H9 (cell line): ENCODE measurements at regions not wholly inside any gene's neighbourhood (a gene's known extent, or its start where the extent isn't known, plus 50 kb on each side); places are given as distances from the start of the nearest gene placed in this dataset.

ENCODE experiments used
- DNase-seq: peaks from one replicate; pipeline ENCODE4 v3.0.0-alpha.2; 2017
- H2AFZ ChIP-seq: one replicate; pipeline ENCODE4 v1.6.1; 2013; ENCODE audit warnings: mild to moderate bottlenecking, low read length, control low read depth, moderate library complexity
- H2AK5ac ChIP-seq: 2 replicates; pipeline ENCODE4 v1.6.1; 2013; ENCODE audit warnings: low read length, control low read depth, mixed read lengths; ENCODE audit not compliant: insufficient read length
- H2BK120ac ChIP-seq: one replicate; pipeline ENCODE4 v1.6.1; 2013; ENCODE audit warnings: low read depth, mild to moderate bottlenecking, low read length, control low read depth, inconsistent platforms; ENCODE audit not compliant: poor library complexity, severe bottlenecking
- H2BK12ac ChIP-seq: 2 replicates; pipeline ENCODE4 v1.6.1; 2013; ENCODE audit warnings: low read length, control low read depth, mixed read lengths, low read depth; ENCODE audit not compliant: insufficient read length
- H2BK15ac ChIP-seq: 2 replicates; pipeline ENCODE4 v1.6.1; 2013; ENCODE audit warnings: low read depth, low read length, control low read depth
- H2BK20ac ChIP-seq: one replicate; pipeline ENCODE4 v1.6.1; 2013; ENCODE audit warnings: low read depth, mild to moderate bottlenecking, low read length, control low read depth, inconsistent platforms; ENCODE audit not compliant: poor library complexity, severe bottlenecking
- H2BK5ac ChIP-seq: 2 replicates; pipeline ENCODE4 v1.6.1; 2013; ENCODE audit warnings: low read length, control low read depth, mixed read lengths; ENCODE audit not compliant: insufficient read length
- H3K14ac ChIP-seq: 2 replicates; pipeline ENCODE4 v1.6.1; 2013; ENCODE audit warnings: low read length, control low read depth; ENCODE audit not compliant: insufficient read depth
- H3K18ac ChIP-seq: 2 replicates; pipeline ENCODE4 v1.6.1; 2013; ENCODE audit warnings: low read depth, mild to moderate bottlenecking, mixed read lengths, low read length, control low read depth; ENCODE audit not compliant: insufficient read length
- H3K23ac ChIP-seq: 2 replicates; pipeline ENCODE4 v1.6.1; 2013; ENCODE audit warnings: low read length, control low read depth, mixed read lengths, low read depth; ENCODE audit not compliant: insufficient read length
- H3K23me2 ChIP-seq: 2 replicates; pipeline ENCODE4 v1.6.1; 2013; ENCODE audit warnings: low read depth, mild to moderate bottlenecking, mixed read lengths, low read length, control low read depth; ENCODE audit not compliant: insufficient read length, poor library complexity, severe bottlenecking
- H3K27ac ChIP-seq: 2 replicates; pipeline ENCODE4 v1.5.1; 2013; ENCODE audit warnings: low read length, control low read depth, mixed read lengths, low read depth; ENCODE audit not compliant: insufficient read length
- H3K27me3 ChIP-seq: 2 replicates; pipeline ENCODE4 v1.6.1; 2013; ENCODE audit warnings: low read length, control low read depth, inconsistent platforms; ENCODE audit not compliant: insufficient read depth
- H3K4ac ChIP-seq: 2 replicates; pipeline ENCODE4 v1.6.1; 2013; ENCODE audit warnings: low read depth, mild to moderate bottlenecking, control low read depth, inconsistent platforms, low read length, moderate library complexity
- H3K4me1 ChIP-seq: 2 replicates; pipeline ENCODE4 v1.6.1; 2013; ENCODE audit warnings: low read length, control low read depth, inconsistent platforms; ENCODE audit not compliant: insufficient read depth
- H3K4me2 ChIP-seq: 2 replicates; pipeline ENCODE4 v1.6.1; 2013; ENCODE audit warnings: low read length, control low read depth, mixed read lengths; ENCODE audit not compliant: insufficient read length, insufficient read depth
- H3K56ac ChIP-seq: 2 replicates; pipeline ENCODE4 v1.6.1; 2013; ENCODE audit warnings: low read depth, mild to moderate bottlenecking, mixed read lengths, low read length, control low read depth; ENCODE audit not compliant: insufficient read length
- H3K79me1 ChIP-seq: 2 replicates; pipeline ENCODE4 v1.6.1; 2013; ENCODE audit warnings: low read depth, mild to moderate bottlenecking, moderate library complexity, low read length, control low read depth, inconsistent platforms; ENCODE audit not compliant: insufficient read depth, poor library complexity, severe bottlenecking
- H3K79me2 ChIP-seq: 2 replicates; pipeline ENCODE4 v1.6.1; 2013; ENCODE audit warnings: low read length, control low read depth, inconsistent platforms; ENCODE audit not compliant: insufficient read depth
- H3K9ac ChIP-seq: 2 replicates; pipeline ENCODE4 v1.6.1; 2013; ENCODE audit warnings: low read length, control low read depth, mixed read lengths; ENCODE audit not compliant: insufficient read length; ENCODE audit errors: extremely low read depth
- H3K9me3 ChIP-seq: one replicate; pipeline ENCODE4 v1.6.1; 2013; ENCODE audit warnings: low read depth, low read length, inconsistent platforms; ENCODE audit not compliant: control insufficient read depth
- H3T11ph ChIP-seq: one replicate; pipeline ENCODE4 v1.6.1; 2013; ENCODE audit warnings: mild to moderate bottlenecking, low read length, control low read depth, inconsistent platforms
- H4K20me1 ChIP-seq: one replicate; pipeline ENCODE4 v1.6.1; 2013; ENCODE audit not compliant: control insufficient read depth, insufficient read length, insufficient read depth
- H4K5ac ChIP-seq: 2 replicates; pipeline ENCODE4 v1.6.1; 2013; ENCODE audit warnings: low read depth, mild to moderate bottlenecking, mixed read lengths, low read length, control low read depth; ENCODE audit not compliant: insufficient read length
- H4K8ac ChIP-seq: replicated peaks from 2 replicates; pipeline ENCODE4 v1.6.1; 2013; ENCODE audit warnings: low read length, control low read depth, mixed read lengths, low read depth; ENCODE audit not compliant: insufficient read length
- H4K91ac ChIP-seq: 2 replicates; pipeline ENCODE4 v1.6.1; 2013; ENCODE audit warnings: low read depth, mild to moderate bottlenecking, moderate library complexity, mixed read lengths, low read length, control low read depth; ENCODE audit not compliant: insufficient read length
- H3K27ac Mint-ChIP-seq, 3 experiments: 2 replicates in 2 of 3; 3 replicates in 1 of 3; pipeline ENCODE4 v1.8.0; 2020 to 2021; ENCODE audit warnings: mixed read lengths in 3 of 3, mild to moderate bottlenecking in 1 of 3, moderate library complexity in 1 of 3
- H3K27me3 Mint-ChIP-seq: 2 replicates; pipeline ENCODE4 v1.8.0; 2021; ENCODE audit warnings: low read depth, mild to moderate bottlenecking, moderate library complexity, mixed read lengths
- H3K36me3 Mint-ChIP-seq, 3 experiments: 2 replicates in 2 of 3; 3 replicates in 1 of 3; pipeline ENCODE4 v1.8.0; 2020 to 2021; ENCODE audit warnings: low read depth in 3 of 3, mixed read lengths in 3 of 3; ENCODE audit not compliant: insufficient read depth in 1 of 3
- H3K4me1 Mint-ChIP-seq, 2 experiments: 2 replicates each; pipeline ENCODE4 v1.8.0; 2020; ENCODE audit warnings: mixed read lengths in 2 of 2
- H3K4me3 Mint-ChIP-seq, 2 experiments: 2 replicates in 1 of 2; 3 replicates in 1 of 2; pipeline ENCODE4 v1.8.0; 2020 to 2021; ENCODE audit warnings: mild to moderate bottlenecking in 2 of 2, mixed read lengths in 2 of 2, moderate library complexity in 1 of 2
- H3K9me3 Mint-ChIP-seq, 2 experiments: 2 replicates in 1 of 2; 3 replicates in 1 of 2; pipeline ENCODE4 v1.8.0; 2020; ENCODE audit warnings: mild to moderate bottlenecking in 2 of 2, mixed read lengths in 2 of 2, moderate library complexity in 1 of 2
- CTCF ChIP-seq: fragments of 200-600 bp; sonication (generic); conservative IDR thresholded peaks from 3 replicates; pipeline ENCODE4 v1.8.0; 2021; ENCODE audit warnings: antibody characterized with exemption, mild to moderate bottlenecking
- WGBS: extraction: QIAGEN DNeasy Blood & Tissue Kit; methylation state at CpG from one replicate; pipeline ENCODE4 v1.1.7; 2013; ENCODE audit warnings: missing lambda C conversion rate, low lambda C conversion rate, mixed read lengths; ENCODE audit not compliant: insufficient read length; ENCODE audit errors: extremely low coverage; 5-methylcytosine and 5-hydroxymethylcytosine counted together

- no peaks in the 10 kb centered on the region for H3K79me1 ChIP-seq
- no peak overlapping the region for H3K14ac ChIP-seq
- no peak overlapping the region for H2AFZ ChIP-seq
- WGBS, result no CpG with 5 or more reads among the region's 8 CpGs
- no peak overlapping the region for H4K8ac ChIP-seq
- Mint-ChIP-seq H3K4me1 (no peaks in the 10 kb centered on the region), H3K4me3 (no peak overlapping the region), H3K9me3 (no peaks in the 10 kb centered on the region; a peak in 1 of 5 replicates), H3K27ac (no peak overlapping the region), H3K27me3 (peaks cover 3% of the 10 kb centered on the region), H3K36me3 (no peaks in the 10 kb centered on the region; a peak in 1 of 7 replicates)
- no peak overlapping the region for H2BK12ac ChIP-seq
- H3K4me1 ChIP-seq, result no peaks in the 10 kb centered on the region
- no peak overlapping the region for H3K18ac ChIP-seq
- H3K27me3 ChIP-seq, result no peaks in the 10 kb centered on the region
- H3K4me2 ChIP-seq, result no peak overlapping the region
- no peak overlapping the region for H2AK5ac ChIP-seq
- no peaks in the 10 kb centered on the region for H4K20me1 ChIP-seq
- H2BK20ac ChIP-seq, result no peak overlapping the region
- no peak for TF ChIP-seq CTCF
- no peak overlapping the region for H2BK15ac ChIP-seq
- no peak overlapping the region for H3T11ph ChIP-seq
- no peaks in the 10 kb centered on the region for H3K9me3 ChIP-seq
- H3K23me2 ChIP-seq, result peaks cover 4% of the 10 kb centered on the region
- H4K91ac ChIP-seq, result no peak overlapping the region
- H3K9ac ChIP-seq, result no peak overlapping the region
- no peak overlapping the region for H3K56ac ChIP-seq
- no peak overlapping the region for H3K4ac ChIP-seq
- no peak overlapping the region for H3K23ac ChIP-seq
- no peak overlapping the region for H4K5ac ChIP-seq
- H2BK5ac ChIP-seq, result no peak overlapping the region
- DNase-seq, result peak; percentile 12
- no peak overlapping the region for H3K27ac ChIP-seq
- no peaks in the 10 kb centered on the region for H3K79me2 ChIP-seq
- H2BK120ac ChIP-seq, result no peak overlapping the region
These were observed 219.1 kb upstream of the C14orf180 start for GRCh38 chr14:104360501-104360900.
